Activated naive CD4-positive, alpha-beta T cell treated with anti-CD3 and anti-CD28 coated beads, Interleukin-2, amount 10 ng/mL, durations not matched to agents 7 days and 5 days (primary cell): ENCODE measurements at regions not wholly inside any gene's neighbourhood (a gene's known extent, or its start where the extent isn't known, plus 50 kb on each side); places are given as distances from the start of the nearest gene placed in this dataset.

Experiments
- CTCF ChIA-PET: fragments of 350-600 bp; sonication (Branson Sonifier 250); formaldehyde crosslinking; loops from one replicate; lab custom pipeline; 2021; ENCODE audit warnings: antibody characterized with exemption; lab: Charles Lee
- DNase-seq: peaks from one replicate; pipeline ENCODE4 v3.0.0-alpha.2; 2020
- H3K27ac Mint-ChIP-seq: one replicate; pipeline ENCODE4 v1.8.0; 2021; ENCODE audit warnings: mild to moderate bottlenecking, moderate library complexity, mixed read lengths
- H3K27me3 Mint-ChIP-seq: one replicate; pipeline ENCODE4 v1.8.0; 2021; ENCODE audit warnings: mild to moderate bottlenecking, mixed read lengths
- H3K36me3 Mint-ChIP-seq: one replicate; pipeline ENCODE4 v1.8.0; 2021; ENCODE audit warnings: mixed read lengths
- H3K4me1 Mint-ChIP-seq: one replicate; pipeline ENCODE4 v1.8.0; 2021; ENCODE audit warnings: mixed read lengths
- H3K4me3 Mint-ChIP-seq: one replicate; pipeline ENCODE4 v1.8.0; 2021; ENCODE audit warnings: mild to moderate bottlenecking, moderate library complexity, mixed read lengths
- H3K9me3 Mint-ChIP-seq: one replicate; pipeline ENCODE4 v1.8.0; 2021; ENCODE audit warnings: mixed read lengths

DNA sequence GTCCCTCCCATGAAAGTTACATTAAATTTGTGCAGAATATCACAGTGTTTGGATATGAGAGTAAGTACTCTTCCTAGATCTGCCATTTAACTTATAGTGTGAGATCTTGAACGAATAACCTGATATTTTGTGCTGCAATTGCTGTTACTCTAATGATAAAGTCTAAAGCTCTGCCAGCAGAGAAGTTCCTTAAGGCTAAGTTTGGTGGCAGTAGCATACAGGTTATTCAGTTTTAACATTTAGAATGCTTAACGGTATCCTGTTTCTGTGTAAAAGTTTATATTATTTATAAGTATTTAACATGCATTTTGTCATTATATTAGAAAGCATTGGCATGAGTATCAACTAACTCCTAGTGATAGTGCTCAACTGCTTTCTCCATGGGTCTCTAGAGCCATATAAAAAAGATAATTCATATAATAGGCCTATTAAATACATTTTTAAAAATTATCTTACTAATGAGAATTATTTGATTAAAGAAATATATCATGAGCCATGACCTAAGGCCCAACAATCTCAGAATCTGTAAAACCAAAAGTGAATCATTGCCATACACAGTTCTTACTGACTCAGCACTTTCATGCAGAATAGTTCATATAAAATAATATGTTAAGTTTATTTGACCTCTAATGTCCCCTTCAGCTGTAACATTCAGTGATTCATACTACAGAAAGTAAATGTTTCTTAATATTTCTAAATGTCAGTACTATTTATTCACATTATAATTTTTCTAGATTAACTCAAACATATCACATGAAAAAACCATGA lies 1058.6 kb downstream of the TRHDE start:
- no peaks in the 10 kb centered on the region for H3K27me3 Mint-ChIP-seq
- peaks cover 3% of the 10 kb centered on the region for H3K9me3 Mint-ChIP-seq
- no peaks in the 10 kb centered on the region for H3K4me1 Mint-ChIP-seq
- H3K36me3 Mint-ChIP-seq = no peaks in the 10 kb centered on the region
- H3K4me3 Mint-ChIP-seq = no peak overlapping the region
- no peak for DNase-seq
- no peak overlapping the region for H3K27ac Mint-ChIP-seq
- CTCF ChIA-PET = no interaction called here

DNA sequence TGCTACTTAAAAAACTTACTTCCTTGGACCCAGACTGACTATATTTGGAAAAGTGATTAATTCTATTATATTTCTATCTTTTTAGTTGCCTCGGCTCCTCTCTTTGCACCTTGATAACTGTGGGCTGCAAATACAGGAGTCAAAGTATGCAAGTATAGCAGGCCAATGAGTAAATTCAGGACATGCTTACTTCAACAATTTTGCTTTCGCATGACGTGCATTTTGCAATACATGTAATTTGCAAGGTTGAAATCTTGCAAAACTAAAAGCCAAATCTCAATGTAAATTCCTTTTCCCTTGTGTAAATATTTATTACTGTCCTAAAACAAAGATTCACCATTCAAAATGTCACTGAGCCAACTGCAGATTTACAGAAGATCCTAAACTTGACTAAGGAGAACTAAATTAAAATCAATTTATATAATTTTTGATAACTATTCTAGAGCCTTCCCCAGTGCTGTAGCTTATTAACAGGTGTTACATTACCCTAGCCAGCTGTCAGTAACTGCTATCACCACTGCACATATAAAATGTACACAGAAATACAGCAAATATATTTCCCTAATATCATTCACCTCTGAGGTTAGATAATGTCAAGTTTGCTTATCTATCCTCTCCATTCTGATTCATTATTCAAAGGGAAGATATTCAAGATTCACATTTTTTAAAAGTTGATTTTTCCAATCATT lies 1069.5 kb downstream of the TRHDE start:
- Mint-ChIP-seq H3K36me3 (no peaks in the 10 kb centered on the region), H3K27me3 (no peaks in the 10 kb centered on the region), H3K9me3 (peaks cover 14% of the 10 kb centered on the region), H3K4me3 (no peak overlapping the region), H3K27ac (no peak overlapping the region), H3K4me1 (no peaks in the 10 kb centered on the region)
- no peak for DNase-seq
- CTCF ChIA-PET = no interaction called here

GRCh38 chr12:73342733-73343132 lies 1070.6 kb downstream of the TRHDE start:
- H3K36me3 Mint-ChIP-seq = no peaks in the 10 kb centered on the region
- no peak overlapping the region for H3K4me3 Mint-ChIP-seq
- no peak overlapping the region for H3K27ac Mint-ChIP-seq
- H3K27me3 Mint-ChIP-seq = no peaks in the 10 kb centered on the region
- CTCF ChIA-PET = no interaction called here
- peaks cover 18% of the 10 kb centered on the region for H3K9me3 Mint-ChIP-seq
- DNase-seq = no peak
- H3K4me1 Mint-ChIP-seq = no peaks in the 10 kb centered on the region

DNA sequence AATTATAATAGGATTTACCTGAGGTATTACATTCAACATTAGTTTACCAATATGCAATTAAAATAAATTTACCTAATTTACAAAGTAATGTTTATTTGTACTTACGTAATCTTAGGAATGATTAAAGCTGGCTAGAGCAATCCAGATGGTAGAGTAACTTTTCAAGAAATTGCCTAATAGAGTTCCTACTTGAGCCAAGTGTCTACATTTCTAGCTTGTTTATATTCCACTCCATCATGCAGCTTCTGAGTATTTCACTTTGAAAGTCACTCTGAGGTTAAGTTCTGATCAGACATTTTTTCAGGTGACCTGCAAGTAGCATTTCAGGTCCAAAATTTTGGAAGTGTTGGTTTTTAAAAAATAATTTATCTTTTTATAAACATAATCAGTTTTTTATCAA lies 1080.7 kb downstream of the TRHDE start:
- H3K27me3 Mint-ChIP-seq = no peaks in the 10 kb centered on the region
- no peaks in the 10 kb centered on the region for H3K36me3 Mint-ChIP-seq
- peaks cover 6% of the 10 kb centered on the region for H3K9me3 Mint-ChIP-seq
- no peak for DNase-seq
- H3K27ac Mint-ChIP-seq = no peak overlapping the region
- CTCF ChIA-PET = no interaction called here
- H3K4me3 Mint-ChIP-seq = no peak overlapping the region
- H3K4me1 Mint-ChIP-seq = no peaks in the 10 kb centered on the region

- CTCF ChIA-PET = no interaction called here
- H3K27me3 Mint-ChIP-seq = no peaks in the 10 kb centered on the region
- DNase-seq = no peak
- H3K4me3 Mint-ChIP-seq = no peak overlapping the region
- H3K4me1 Mint-ChIP-seq = no peaks in the 10 kb centered on the region
- no peak overlapping the region for H3K27ac Mint-ChIP-seq
- no peaks in the 10 kb centered on the region for H3K36me3 Mint-ChIP-seq
- peaks cover 10% of the 10 kb centered on the region for H3K9me3 Mint-ChIP-seq
Observed at GRCh38 chr12:73361156-73361863, 1089.1 kb downstream of the TRHDE start.

DNA sequence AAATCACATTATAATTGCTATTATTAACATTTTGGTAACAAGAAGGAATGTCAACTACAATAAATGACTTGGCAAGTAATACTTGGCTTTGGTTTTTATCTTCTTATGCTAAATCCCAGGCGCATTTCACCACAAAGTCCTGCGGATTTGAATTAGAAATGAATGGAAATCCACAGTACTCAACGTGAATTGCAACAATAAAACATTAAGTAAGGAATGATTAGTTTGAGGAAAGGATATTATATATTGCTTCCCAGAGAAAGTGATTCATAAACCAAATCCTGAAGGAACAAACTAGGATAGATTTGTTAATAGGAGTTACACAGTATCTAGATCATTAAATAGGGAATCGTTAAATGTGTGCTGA lies 1089.7 kb downstream of the TRHDE start:
- no peak overlapping the region for H3K27ac Mint-ChIP-seq

DNA sequence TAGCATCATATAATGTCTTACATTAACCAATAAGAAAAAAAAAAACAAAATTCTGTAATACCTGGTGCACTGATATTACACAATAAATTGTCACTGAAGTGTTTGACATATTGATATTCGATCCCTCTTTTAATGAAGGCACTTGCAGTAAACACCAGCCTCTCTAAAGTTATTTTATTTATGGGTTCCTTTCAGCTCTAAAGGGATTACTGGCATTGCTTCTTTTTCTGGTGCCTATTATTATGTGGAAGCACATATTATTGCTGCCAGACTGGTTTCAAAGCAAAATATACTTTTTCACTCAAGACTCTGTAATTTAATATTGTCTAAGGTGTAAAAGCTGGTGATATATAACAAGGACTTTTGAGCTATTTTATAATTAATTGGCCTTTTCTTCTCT lies 1090.5 kb downstream of the TRHDE start:
- Mint-ChIP-seq H3K27me3 (no peaks in the 10 kb centered on the region), H3K4me1 (no peaks in the 10 kb centered on the region), H3K4me3 (no peak overlapping the region), H3K36me3 (no peaks in the 10 kb centered on the region), H3K27ac (no peak overlapping the region), H3K9me3 (peaks cover 10% of the 10 kb centered on the region)
- DNase-seq = no peak
- CTCF ChIA-PET = interaction anchor here (0.6 kb wide), 1 partner anchor 1901 kb away, joined by 3 read pairs; no protein-coding TSS in a partner anchor

More for the DNA sequence above, 1089.7 kb downstream of the TRHDE start:
- H3K4me1 Mint-ChIP-seq = no peaks in the 10 kb centered on the region
- H3K36me3 Mint-ChIP-seq = no peaks in the 10 kb centered on the region
- H3K9me3 Mint-ChIP-seq = peaks cover 10% of the 10 kb centered on the region
- CTCF ChIA-PET = no interaction called here
- no peak overlapping the region for H3K4me3 Mint-ChIP-seq
- H3K27me3 Mint-ChIP-seq = no peaks in the 10 kb centered on the region
- DNase-seq = no peak

- peaks cover 9% of the 10 kb centered on the region for H3K9me3 Mint-ChIP-seq
- no peaks in the 10 kb centered on the region for H3K36me3 Mint-ChIP-seq
- H3K27ac Mint-ChIP-seq = no peak overlapping the region
- CTCF ChIA-PET = no interaction called here
- H3K4me3 Mint-ChIP-seq = no peak overlapping the region
- H3K4me1 Mint-ChIP-seq = no peaks in the 10 kb centered on the region
- no peak for DNase-seq
- H3K27me3 Mint-ChIP-seq = no peaks in the 10 kb centered on the region
Observed at GRCh38 chr12:73372856-73373255, 1100.7 kb downstream of the TRHDE start.

DNA sequence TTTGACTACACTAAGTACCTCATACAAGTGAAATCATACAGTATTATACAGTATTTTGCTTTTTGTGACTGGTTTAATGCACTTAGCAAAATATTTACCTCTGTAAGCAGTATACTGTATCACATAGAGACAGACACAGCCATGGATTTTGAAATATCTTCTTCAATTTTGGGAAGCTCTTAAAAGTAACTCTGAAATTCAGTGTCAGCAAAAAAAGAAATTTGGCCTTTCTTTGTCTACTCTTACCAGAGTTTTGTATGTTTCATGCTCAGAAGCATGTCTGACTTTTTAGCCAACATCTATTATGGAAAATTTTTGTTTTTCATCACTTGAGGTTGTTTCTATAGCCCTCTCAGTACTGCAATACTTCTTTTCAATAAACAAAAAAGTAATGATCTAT lies 1102.2 kb downstream of the TRHDE start:
- Mint-ChIP-seq H3K9me3 (peaks cover 9% of the 10 kb centered on the region), H3K4me3 (no peak overlapping the region), H3K27me3 (no peaks in the 10 kb centered on the region), H3K36me3 (no peaks in the 10 kb centered on the region), H3K27ac (no peak overlapping the region), H3K4me1 (no peaks in the 10 kb centered on the region)
- no peak for DNase-seq
- CTCF ChIA-PET = no interaction called here

- no peaks in the 10 kb centered on the region for H3K27me3 Mint-ChIP-seq
Observed at GRCh38 chr12:73383584-73384222, 1111.5 kb downstream of the TRHDE start.

GRCh38 chr12:73384592-73384991 lies 1112.4 kb downstream of the TRHDE start:
- no peak overlapping the region for H3K27ac Mint-ChIP-seq
- H3K9me3 Mint-ChIP-seq = peaks cover 7% of the 10 kb centered on the region
- CTCF ChIA-PET = no interaction called here
- no peak for DNase-seq
- no peak overlapping the region for H3K4me3 Mint-ChIP-seq
- H3K27me3 Mint-ChIP-seq = no peaks in the 10 kb centered on the region
- no peaks in the 10 kb centered on the region for H3K4me1 Mint-ChIP-seq
- H3K36me3 Mint-ChIP-seq = no peaks in the 10 kb centered on the region

More at GRCh38 chr12:73383584-73384222, 1111.5 kb downstream of the TRHDE start:
- H3K4me1 Mint-ChIP-seq = no peaks in the 10 kb centered on the region
- no peak overlapping the region for H3K27ac Mint-ChIP-seq
- DNase-seq = no peak
- H3K4me3 Mint-ChIP-seq = no peak overlapping the region
- peaks cover 9% of the 10 kb centered on the region for H3K9me3 Mint-ChIP-seq
- CTCF ChIA-PET = no interaction called here
- H3K36me3 Mint-ChIP-seq = no peaks in the 10 kb centered on the region

DNA sequence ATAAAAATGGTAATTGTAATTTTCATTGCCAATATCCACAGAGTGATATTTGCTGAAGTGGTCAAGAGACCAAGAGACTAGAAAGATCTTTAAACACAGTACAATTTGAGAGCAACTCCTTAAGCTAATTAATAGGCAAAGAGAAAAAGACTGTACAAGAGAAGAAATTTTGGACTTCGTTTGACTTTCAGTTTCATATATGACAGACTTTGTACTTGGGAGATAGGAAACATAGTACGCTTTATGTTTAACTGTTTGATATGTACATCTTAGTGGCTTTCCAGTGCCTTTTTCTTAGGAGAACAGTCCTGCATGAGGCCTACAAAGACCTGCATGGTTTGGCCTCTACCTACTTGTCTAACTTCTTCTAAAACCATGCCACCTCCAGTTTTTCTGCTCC lies 1118.1 kb downstream of the TRHDE start:
- Mint-ChIP-seq H3K4me1 (no peaks in the 10 kb centered on the region), H3K27me3 (no peaks in the 10 kb centered on the region), H3K27ac (no peak overlapping the region), H3K36me3 (no peaks in the 10 kb centered on the region), H3K9me3 (peaks cover 7% of the 10 kb centered on the region), H3K4me3 (no peak overlapping the region)
- no peak for DNase-seq
- CTCF ChIA-PET = no interaction called here

- DNase-seq = no peak
- no peak overlapping the region for H3K4me3 Mint-ChIP-seq
- H3K36me3 Mint-ChIP-seq = no peaks in the 10 kb centered on the region
- H3K27ac Mint-ChIP-seq = no peak overlapping the region
- CTCF ChIA-PET = no interaction called here
- peaks cover 15% of the 10 kb centered on the region for H3K9me3 Mint-ChIP-seq
- no peaks in the 10 kb centered on the region for H3K4me1 Mint-ChIP-seq
- no peaks in the 10 kb centered on the region for H3K27me3 Mint-ChIP-seq
Observed at GRCh38 chr12:73413051-73413450, 1124.6 kb upstream of the ATXN7L3B start.

- H3K27me3 Mint-ChIP-seq = no peaks in the 10 kb centered on the region
- peaks cover 15% of the 10 kb centered on the region for H3K9me3 Mint-ChIP-seq
- no peak for DNase-seq
- no peaks in the 10 kb centered on the region for H3K36me3 Mint-ChIP-seq
- no peak overlapping the region for H3K4me3 Mint-ChIP-seq
- H3K4me1 Mint-ChIP-seq = no peaks in the 10 kb centered on the region
- no peak overlapping the region for H3K27ac Mint-ChIP-seq
- CTCF ChIA-PET = no interaction called here
Observed at GRCh38 chr12:73413974-73414373, 1123.7 kb upstream of the ATXN7L3B start.
